ENCODE measurements at regions not wholly inside any gene's neighbourhood (a gene's known extent, or its start where the extent isn't known, plus 50 kb on each side); places are given as distances from the start of the nearest gene placed in this dataset.

- Histone ChIP-seq H3K4me1 (ENCODE audit: control insufficient read depth in 5 of 5, insufficient read depth in 5 of 5, low read length in 5 of 5) (no peaks in the 10 kb centered on the region), H3K27me3 (ENCODE audit: control insufficient read depth in 3 of 3, insufficient read depth in 3 of 3, low read length in 2 of 3) (no peaks in the 10 kb centered on the region), H3K9me3 (ENCODE audit: control insufficient read depth in 4 of 4, insufficient read depth in 3 of 4, low read length in 3 of 4) (peaks cover 0 to 3% (median 0%) of the 10 kb centered on the region in 4 donors), H3K4me3 (no peak overlapping the region), H3K36me3 (ENCODE audit: control insufficient read depth in 4 of 4, insufficient read depth in 4 of 4, low read length in 4 of 4) (no peaks in the 10 kb centered on the region), H3K9ac (ENCODE audit: insufficient read depth in 1 of 2, low read length in 2 of 2) (no peak overlapping the region), H3K27ac (ENCODE audit: low read depth in 1 of 2, low read length in 1 of 2) (no peak overlapping the region)
- ATAC-seq (ENCODE audit: insufficient read depth, low FRiP score), result no peak
- DNase-seq, result no peak
- WGBS, 2 donors, result 72 to 91% methylated on average over 6 of the region's 6 CpGs
- no peak for TF ChIP-seq CTCF (IDR thresholded peaks at IDR 0.05; ENCODE audit: control extremely low read depth, extremely low read depth)
Measured at GRCh38 chr19:30105727-30106126, 163.7 kb downstream of the URI1 start.

- H3K27me3 ChIP-seq (ENCODE audit: control insufficient read depth in 3 of 3, insufficient read depth in 3 of 3, low read length in 2 of 3), result no peaks in the 10 kb centered on the region
- DNase-seq, result no peak
- WGBS, 2 donors, result 82 to 88% methylated on average over 11 of the region's 11 CpGs
- H3K9me3 ChIP-seq (ENCODE audit: control insufficient read depth in 4 of 4, insufficient read depth in 3 of 4, low read length in 3 of 4), result peaks cover 0 to 5% (median 0%) of the 10 kb centered on the region in 4 donors
- H3K4me1 ChIP-seq (ENCODE audit: control insufficient read depth in 5 of 5, insufficient read depth in 5 of 5, low read length in 5 of 5), result no peaks in the 10 kb centered on the region
- H3K9ac ChIP-seq (ENCODE audit: insufficient read depth in 1 of 2, low read length in 2 of 2), result no peak overlapping the region
- no peak overlapping the region for H3K27ac ChIP-seq (ENCODE audit: low read depth in 1 of 2, low read length in 1 of 2)
- no peak for ATAC-seq (ENCODE audit: insufficient read depth, low FRiP score)
- no peak overlapping the region for H3K4me3 ChIP-seq
- no peaks in the 10 kb centered on the region for H3K36me3 ChIP-seq (ENCODE audit: control insufficient read depth in 4 of 4, insufficient read depth in 4 of 4, low read length in 4 of 4)
- TF ChIP-seq CTCF (IDR thresholded peaks at IDR 0.05; ENCODE audit: control extremely low read depth, extremely low read depth), result no peak
Measured at GRCh38 chr19:30106417-30107095, 164.5 kb downstream of the URI1 start.

- no peaks in the 10 kb centered on the region for H3K27me3 ChIP-seq (ENCODE audit: control insufficient read depth in 3 of 3, insufficient read depth in 3 of 3, low read length in 2 of 3)
- H3K9ac ChIP-seq (ENCODE audit: insufficient read depth in 1 of 2, low read length in 2 of 2), result no peak overlapping the region
- H3K36me3 ChIP-seq (ENCODE audit: control insufficient read depth in 4 of 4, insufficient read depth in 4 of 4, low read length in 4 of 4), result no peaks in the 10 kb centered on the region
- H3K9me3 ChIP-seq (ENCODE audit: control insufficient read depth in 4 of 4, insufficient read depth in 3 of 4, low read length in 3 of 4), result peaks cover 0 to 3% (median 0%) of the 10 kb centered on the region in 4 donors
- no peak overlapping the region for H3K27ac ChIP-seq (ENCODE audit: low read depth in 1 of 2, low read length in 1 of 2)
- ATAC-seq (ENCODE audit: insufficient read depth, low FRiP score) (no peak), DNase-seq (no peak)
- no peak overlapping the region for H3K4me3 ChIP-seq
- 35 to 36% methylated on average over 9 to 12 of the region's 12 CpGs for WGBS, 2 donors
- H3K4me1 ChIP-seq (ENCODE audit: control insufficient read depth in 5 of 5, insufficient read depth in 5 of 5, low read length in 5 of 5), result no peaks in the 10 kb centered on the region
- TF ChIP-seq CTCF (IDR thresholded peaks at IDR 0.05; ENCODE audit: control extremely low read depth, extremely low read depth), result no peak
Measured at GRCh38 chr19:30107251-30107650, 165.2 kb downstream of the URI1 start.

- no peak overlapping the region for H3K27ac ChIP-seq (ENCODE audit: low read depth in 1 of 2, low read length in 1 of 2)
- no peak for TF ChIP-seq CTCF (IDR thresholded peaks at IDR 0.05; ENCODE audit: control extremely low read depth, extremely low read depth)
- H3K4me3 ChIP-seq, result no peak overlapping the region
- H3K4me1 ChIP-seq (ENCODE audit: control insufficient read depth in 5 of 5, insufficient read depth in 5 of 5, low read length in 5 of 5), result no peaks in the 10 kb centered on the region
- H3K9me3 ChIP-seq (ENCODE audit: control insufficient read depth in 4 of 4, insufficient read depth in 3 of 4, low read length in 3 of 4), result peaks cover 0 to 2% (median 0%) of the 10 kb centered on the region in 4 donors
- no peak overlapping the region for H3K9ac ChIP-seq (ENCODE audit: insufficient read depth in 1 of 2, low read length in 2 of 2)
- no peak for ATAC-seq (ENCODE audit: insufficient read depth, low FRiP score)
- WGBS, 2 donors, result 75 to 82% methylated on average over 5 of the region's 5 CpGs
- no peaks in the 10 kb centered on the region for H3K27me3 ChIP-seq (ENCODE audit: control insufficient read depth in 3 of 3, insufficient read depth in 3 of 3, low read length in 2 of 3)
- H3K36me3 ChIP-seq (ENCODE audit: control insufficient read depth in 4 of 4, insufficient read depth in 4 of 4, low read length in 4 of 4), result no peaks in the 10 kb centered on the region
- no peak for DNase-seq
Measured at GRCh38 chr19:30109565-30109964, 167.5 kb downstream of the URI1 start.
